ENCODE measurements at regions not wholly inside any gene's neighbourhood (a gene's known extent, or its start where the extent isn't known, plus 50 kb on each side); places are given as distances from the start of the nearest gene placed in this dataset.
"Not testable (repeated sequence)": the region's sequence is repeated elsewhere in the genome, so short reads cannot be mapped to it uniquely, and the experiment has no call there.

DNA sequence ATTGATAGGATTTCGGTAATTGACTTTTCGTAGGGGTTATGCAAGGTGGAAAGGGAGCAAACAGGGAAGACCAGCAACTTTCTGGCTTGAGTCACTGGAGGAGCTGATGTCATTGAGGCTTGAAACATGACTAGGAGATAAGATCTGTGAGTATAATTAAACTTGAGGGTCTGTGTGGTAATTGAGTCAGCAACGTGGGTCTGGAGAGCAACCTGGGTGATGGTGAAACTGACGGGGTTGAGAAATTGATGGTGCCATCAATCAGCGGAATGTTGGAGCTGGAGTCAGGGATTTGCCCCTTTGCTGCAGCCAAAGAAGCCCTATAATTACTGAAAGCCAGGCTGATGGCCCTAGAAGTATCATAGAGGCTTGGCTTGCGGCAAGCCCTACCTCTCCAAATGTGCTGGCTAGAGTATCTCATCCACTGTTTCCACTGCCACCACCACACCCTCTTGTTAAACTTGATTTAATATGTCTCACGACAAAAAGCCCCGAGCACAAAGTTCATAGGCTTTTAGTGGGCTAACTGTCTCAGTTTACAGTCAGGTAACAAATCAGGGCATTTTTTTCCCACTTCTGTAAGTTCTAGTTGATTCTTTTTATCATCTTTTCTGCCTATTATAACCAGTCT, 186.9 kb upstream of the ELAC2 start:
- no peak for DNase-seq

DNA sequence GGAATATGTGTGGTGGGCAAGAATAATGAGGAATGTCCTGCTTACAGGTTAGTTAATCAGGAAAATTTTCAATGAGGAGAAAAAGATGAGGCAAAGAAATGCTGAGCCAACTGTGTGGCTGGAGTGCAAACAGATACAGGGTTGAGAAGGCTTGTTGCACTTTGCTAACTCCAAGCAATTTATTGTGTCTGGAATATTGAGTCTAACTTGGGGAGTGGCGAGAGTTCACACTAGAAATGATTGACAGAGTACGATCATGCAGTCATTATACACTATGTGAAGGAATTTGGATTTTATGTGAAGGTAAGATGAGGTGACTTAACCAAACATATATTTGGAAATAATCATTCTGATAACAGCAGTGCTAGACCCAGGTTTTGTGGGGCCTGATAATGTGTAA, 185.0 kb upstream of the ELAC2 start:
- no peak for DNase-seq

DNA sequence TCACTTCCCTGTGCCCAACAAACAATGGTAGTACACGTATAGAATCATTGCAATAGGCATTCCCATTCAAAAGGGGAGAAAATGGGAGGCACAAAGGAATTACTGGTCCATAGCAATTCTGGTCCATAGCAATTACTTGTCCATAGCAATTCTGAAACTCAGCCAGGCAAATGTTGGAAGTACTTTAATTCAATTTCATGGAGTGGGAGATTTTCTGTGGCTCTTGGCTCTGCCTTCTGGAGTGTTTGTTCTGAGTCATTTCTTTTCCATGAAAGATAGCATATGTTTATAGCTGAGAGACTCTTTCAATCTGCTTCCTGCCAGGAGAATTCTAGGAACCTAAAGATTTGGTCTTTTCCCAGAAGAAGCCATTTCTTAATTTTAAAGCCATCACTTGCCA, 182.8 kb upstream of the ELAC2 start:
- no peak for DNase-seq

DNA sequence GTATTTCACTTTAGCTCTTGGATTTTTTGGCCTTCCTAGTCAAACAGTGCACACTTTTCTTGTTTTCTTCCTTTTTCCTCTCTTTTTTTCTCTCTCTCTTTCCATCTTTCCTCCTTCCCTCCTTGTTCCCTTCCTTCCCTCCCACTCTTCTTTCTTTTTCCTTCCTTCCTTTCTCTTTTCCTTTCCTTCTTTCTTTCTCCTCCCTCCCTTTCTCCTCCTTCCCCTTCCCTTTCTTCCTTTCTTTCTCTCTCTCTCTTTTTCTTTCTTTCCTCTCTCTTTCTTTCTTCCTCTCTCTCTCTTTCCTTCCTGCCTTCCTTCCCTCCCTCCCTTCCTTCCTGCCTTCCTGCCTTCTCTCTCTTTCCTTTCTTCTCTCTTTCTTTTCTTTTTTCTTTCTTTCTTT, 181.6 kb upstream of the ELAC2 start:
- no peak for DNase-seq

DNA sequence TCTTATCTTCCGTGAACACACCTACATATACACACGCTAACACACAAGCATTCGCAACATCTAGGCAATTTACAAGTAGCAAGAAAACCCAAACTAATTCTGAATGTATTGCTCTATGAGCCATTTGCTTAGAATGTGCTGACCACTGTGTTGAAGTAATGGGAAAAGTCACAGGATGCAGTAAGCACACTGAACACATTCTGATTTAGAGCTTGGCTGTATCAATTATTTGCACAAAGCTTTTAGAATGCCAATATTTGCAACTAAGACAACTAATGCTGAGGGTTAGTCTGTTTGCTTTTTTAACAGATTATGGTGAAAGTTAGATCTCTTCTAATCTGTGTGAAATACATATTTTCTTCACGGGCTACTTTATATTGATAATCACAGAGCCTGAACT, 179.8 kb upstream of the ELAC2 start:
- DNase-seq = no peak

DNA sequence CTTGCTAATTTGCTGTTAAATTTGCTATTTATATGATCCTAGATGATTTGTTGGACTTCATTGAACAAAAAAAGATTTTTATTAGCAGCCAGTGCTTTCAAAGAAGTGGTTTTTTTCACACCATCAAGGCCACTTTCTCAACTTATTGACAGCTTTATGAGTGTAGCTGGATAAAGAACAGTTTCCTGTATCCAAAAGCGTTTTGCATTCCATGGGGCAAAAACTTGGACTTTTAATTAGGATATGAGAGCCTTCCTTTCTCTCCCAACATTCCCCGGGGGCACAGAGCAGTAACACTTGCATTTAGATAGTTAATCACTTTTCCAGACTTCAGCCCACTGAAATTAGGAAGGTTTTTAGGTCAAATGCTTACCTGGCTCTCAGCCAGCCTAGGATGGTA, 177.1 kb upstream of the ELAC2 start:
- no peak for DNase-seq

DNA sequence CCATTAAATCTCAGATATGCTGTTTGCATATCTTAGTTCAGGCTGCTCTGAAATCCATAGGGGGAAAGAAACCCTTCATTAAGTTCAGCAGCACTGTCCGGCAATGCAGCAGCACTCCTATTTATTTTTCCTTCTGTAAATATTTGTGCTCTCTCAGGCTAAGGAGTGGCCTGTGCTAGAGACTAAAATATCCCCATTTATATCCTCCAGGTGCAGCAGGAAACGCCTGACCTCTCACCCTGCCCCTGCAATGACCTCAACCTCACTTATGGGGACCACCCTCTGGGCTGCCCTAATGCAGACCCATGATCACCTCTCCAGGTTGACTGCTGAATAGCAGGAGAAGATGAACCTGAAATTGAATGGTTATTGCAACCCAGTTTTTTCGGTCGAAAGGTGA, 165.0 kb upstream of the ELAC2 start:
- peak; percentile 99 for DNase-seq

DNA sequence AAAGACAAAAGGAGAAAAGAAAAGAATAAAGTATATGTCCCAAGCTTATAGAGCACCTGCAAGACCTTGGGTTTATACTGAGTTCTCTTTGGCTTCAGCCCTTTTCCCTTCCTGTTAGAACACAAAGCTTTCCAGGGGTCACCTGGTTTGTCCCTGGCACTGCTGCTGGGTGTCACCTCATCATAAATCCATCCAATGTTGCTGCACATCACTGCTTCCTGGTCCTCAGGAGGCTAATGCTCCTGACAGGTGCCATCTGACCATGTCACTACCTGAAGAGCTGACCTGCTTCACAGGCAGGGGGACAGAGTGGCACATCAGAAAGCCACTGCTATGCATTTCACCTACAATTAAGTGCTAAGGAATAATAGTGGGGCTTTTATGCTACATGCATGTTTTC, 164.6 kb upstream of the ELAC2 start:
- no peak for DNase-seq

DNA sequence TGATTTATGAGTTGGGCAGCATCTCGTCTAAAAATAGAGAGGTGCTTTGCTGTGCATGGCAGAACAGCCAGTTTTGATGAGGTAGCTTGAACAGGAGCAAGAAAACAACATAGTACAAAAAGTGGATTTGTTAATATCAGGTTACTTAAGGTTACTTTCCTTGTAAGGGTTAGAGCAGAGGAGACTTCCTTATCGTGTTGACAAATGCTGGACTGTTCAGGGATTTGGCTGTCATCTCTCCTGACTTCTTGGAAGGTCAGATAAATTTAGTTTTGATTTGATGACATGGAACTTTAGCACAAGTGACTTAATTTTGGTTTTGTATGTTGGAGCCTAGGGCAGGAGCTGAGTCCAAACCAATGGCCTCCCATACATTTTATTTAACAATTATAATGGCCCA, 163.9 kb upstream of the ELAC2 start:
- no peak for DNase-seq

DNA sequence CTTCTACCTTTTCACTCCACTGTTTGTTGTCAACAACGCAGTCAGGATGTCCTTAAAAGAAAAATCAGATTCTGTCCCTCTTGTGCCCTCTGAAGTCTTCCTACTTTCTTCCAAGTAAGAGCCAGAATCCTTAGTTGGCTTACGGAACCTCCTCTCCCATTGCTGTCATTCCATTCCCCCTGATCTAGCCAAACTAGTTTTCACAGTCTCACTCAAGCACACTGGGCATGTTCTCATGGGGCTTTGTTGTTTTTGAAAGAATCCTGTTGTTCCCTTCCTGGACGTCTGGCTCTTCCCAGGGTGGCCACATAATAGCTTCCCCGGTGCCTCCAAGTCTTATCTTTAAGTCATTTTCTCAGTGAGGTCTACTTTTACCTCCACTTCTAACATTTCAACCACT, 158.6 kb upstream of the ELAC2 start:
- no peak for DNase-seq

DNA sequence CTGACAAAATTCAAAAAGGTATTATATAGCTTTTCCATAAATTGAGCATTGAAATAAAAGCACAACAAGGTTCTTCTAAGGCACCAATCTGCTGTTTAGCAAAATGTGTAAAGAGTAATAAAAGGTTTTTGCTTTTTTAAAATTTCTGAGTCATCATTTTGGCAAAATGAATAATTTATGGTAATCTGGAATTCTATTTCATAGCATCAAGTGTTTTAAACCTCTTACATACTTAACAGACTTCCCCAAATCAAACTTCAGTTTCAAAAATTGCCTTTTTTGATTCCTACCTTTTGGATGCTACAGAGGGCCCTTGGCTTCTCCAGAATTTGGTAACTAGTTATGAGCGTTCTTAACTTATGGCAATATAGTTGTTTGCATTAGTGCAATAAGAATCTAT, 154.0 kb upstream of the ELAC2 start:
- no peak for DNase-seq

DNA sequence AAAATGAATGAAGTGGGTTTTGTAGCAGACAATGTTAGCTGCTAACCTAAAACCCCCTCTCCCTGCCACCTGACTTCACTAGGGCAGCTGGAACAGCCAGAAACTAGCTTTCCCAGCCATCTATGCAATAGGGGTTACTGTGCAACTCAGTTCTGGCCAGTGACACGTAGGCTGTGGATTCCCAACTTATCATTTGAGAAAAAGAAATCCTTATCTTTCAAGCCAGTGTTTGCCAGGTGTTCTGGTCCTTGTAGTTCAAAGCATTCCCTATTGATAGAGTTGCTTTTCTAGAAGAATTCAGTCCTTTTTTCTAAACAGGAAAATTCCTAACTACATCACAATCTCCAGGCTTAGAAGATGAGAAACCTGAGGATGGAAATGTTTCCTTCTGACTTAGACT, 144.5 kb upstream of the ELAC2 start:
- DNase-seq = no peak

DNA sequence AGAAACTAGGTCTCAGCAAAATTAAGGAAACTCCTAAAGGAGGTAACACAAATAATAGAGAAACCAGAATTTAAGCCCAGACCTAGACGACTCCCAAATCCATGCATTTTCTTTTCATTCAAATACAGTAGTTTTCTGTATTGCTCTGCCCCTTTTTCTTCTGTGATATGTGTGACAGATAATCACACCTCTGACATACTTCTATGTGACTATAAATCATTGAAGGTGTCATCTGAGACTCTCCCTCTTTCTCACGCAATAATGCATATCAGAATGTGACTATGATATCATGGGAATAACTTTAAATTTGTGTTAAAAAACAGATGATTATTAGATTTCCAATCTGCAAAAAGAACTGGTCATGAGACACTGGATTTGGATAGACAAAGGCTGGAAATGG, 143.0 kb upstream of the ELAC2 start:
- DNase-seq = no peak

DNA sequence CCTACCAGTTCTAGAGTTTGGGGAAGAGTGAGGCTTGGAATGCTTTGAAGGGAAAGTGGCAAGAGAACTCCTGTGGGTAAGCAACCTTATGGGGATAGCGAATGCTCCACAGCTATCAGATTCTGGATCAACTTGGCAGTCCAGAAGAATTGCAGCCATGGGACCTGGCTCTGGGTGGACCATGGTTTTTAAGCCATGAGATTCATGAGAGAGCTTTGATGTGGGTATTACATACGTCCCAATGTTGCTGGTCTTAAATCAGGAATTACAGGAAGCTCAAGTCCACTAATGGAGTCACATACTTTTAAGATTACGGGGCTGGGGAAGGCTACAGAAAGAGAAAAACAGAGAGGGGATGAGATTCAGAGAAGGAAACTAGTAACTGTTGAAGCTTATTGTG, 142.5 kb upstream of the ELAC2 start:
- DNase-seq = no peak

DNA sequence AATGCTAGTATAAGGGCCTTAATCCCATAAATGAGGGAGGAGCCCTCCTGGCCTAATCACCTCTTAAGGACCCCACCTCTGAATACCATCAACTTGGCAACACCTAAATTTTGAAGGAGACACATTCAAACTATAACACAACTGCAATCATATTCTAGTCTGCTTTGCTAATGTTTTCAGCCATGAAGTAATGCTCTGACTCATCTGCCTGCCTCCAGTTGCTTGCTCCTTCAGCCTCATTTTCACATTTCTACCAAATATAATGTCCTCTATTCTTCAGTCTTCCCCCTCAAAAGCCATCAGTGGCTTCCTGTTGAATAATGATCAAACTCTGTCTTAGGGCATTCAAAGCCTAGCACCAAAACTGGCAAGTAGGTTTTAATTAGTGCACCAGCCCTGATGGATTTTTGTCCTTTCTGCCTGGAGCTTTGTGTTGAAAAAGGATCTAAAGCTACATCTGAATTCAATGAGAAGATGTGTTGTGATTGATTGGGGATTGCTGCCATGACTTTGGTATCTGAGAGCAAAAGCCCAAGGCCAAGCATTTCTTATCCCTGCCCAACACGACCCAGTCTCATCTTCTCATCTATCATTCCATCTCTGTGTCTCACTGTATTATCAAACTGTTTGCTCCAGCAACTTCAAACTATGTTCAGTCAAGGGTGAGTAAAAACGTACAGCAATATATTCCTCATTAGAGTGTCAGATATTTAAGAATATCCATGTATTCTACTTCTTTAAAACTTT, 140.8 kb upstream of the ELAC2 start:
- DNase-seq = no peak

DNA sequence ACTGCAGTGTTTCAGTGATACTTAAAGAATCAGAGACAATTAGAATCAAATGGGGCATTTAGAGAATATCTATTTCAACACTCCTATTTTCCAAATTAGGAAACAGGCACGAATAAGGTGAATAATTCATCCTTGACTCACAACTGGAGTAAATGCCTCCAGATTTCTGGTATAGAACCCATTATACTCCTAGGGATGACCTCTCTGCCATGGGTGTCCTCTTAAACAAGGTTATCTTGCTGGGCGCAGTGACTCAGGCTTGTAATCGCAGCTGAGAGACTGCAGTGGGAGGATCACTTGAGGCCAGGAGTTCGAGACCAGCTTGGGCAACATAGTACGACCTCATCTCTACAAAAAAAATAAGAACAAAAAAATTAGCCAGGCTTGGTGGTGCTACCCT, 139.8 kb upstream of the ELAC2 start:
- DNase-seq = no peak

DNA sequence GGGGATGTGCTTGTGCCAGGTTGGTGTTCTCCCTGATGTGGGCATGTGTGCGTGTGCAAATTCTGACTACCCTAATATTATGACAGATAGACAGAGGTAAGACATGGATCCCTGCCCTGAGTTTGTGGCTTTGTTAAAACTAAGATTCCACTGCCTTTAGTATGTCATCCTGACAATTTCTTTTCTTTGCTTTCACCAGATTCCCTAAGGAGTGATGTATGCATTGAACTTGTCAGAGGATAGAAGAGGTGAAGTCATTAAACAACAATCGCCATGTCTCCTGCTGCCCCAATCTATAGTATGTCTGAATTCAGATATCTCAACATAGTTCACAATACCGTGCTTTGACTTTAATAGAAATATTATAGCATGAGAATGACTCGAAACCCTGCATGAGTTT, 137.1 kb upstream of the ELAC2 start:
- DNase-seq = no peak

DNA sequence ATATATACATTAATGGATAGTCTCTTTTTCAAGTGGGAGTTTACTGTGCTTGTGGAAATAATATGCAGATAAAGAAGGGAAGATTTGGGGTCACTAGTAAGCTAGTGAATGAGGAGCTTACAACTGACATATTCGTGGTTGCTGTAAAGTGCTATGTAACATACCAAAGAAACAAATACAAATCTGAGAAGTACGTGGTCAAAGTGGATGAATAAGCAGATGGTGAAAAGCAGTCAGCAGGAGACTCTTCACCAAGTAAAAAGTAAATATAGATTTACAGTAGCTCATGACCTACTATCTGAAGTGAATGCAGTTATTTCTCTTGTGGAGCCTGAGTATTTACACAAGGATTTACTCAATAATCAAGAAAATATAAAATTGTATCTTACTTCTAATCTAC, 136.6 kb upstream of the ELAC2 start:
- DNase-seq = peak; percentile 41

DNA sequence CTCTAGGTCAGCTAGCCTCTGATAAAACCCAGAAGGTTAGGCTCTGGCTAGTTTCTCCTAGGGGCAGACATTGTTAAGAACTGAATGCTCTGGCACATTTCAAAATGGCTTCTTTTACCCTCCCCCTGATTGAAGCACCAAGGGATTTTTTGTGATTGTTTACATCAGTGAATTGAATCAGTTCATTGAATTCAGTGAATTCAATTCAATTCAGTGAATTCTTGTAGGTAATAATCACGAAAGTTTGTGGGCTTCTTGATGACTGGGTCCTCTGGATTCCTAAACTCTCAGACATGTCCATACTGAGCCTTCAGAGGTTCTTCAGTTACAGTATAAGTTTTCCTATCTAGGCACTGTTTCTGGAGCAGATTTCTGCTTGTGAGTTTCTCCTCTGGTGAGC, 135.2 kb upstream of the ELAC2 start:
- no peak for DNase-seq

DNA sequence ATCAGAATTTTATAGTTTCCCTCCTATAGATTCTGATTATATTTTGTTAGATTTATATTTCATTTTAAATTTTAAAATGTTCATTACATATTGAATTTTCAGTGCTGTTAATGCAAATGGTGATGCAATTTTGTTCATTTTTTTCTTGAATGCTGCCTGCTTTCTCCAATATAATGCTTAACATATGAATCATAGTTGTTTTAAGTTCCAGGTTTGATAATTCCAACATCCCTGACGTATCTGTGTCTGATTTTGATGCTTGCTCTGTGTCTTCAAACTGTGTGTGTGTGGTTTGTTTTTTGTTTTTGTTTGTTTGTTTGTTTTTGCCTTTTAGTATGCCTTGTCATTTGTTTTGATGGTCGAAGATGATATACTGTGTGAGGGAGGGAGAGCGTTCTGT, 134.7 kb upstream of the ELAC2 start:
- DNase-seq = no peak

DNA sequence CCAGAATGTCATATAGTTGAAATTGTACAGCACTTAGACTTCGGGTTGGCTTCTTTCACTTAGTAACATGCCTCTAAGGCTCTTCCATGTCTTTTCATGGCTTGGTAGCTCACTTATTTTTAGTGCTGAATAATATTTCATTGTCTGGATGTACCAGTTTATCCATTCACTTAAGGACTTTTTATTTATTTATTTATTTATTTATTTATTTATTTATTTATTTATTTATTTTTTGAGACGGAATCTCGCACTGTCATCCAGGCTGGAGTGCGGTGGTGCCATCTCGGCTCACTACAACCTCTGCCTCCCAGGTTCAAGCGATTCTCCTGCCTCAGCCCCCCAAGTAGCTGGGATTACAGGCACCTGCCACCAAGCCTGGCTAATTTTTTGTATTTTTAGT, 132.9 kb upstream of the ELAC2 start:
- not testable (repeated sequence) for DNase-seq

DNA sequence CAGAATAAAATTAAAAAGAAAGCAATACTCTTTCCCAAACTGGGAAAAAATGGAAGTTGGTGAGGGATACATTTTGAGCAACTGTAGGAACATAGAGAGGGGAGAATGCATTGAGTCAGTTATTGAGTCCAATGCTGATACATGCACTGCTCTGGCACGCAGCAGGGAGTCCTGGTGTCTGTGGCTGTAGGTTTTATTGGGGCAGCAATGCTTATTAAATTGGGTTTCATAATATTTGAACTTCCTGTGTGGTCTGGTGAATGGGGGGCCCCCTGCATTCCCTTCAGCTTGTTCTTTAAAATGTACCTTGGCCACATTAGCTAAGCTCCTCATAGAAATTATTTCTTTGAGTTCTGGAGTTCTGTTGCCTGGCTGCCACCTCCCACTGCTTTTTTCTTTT, 125.2 kb upstream of the ELAC2 start:
- no peak for DNase-seq

DNA sequence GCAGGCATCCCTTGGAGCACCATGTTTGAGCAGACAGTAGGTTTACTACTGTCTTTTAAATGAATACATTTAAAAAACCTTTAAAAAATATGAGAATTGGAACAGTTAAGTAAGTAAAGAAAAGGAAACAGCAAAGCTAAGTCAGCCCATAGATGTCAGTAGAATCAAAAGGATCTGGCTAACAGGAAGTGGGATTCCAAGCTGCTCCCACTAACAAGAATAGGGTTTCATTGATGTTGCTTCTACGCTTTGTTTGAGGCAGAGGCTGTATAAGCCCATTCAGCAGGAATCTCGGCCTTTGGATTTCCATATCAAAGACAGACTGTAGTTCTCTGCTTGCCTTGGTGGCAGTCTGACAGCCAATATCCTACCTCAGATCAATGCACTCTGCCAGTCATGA, 122.9 kb upstream of the ELAC2 start:
- DNase-seq = peak; percentile 72

DNA sequence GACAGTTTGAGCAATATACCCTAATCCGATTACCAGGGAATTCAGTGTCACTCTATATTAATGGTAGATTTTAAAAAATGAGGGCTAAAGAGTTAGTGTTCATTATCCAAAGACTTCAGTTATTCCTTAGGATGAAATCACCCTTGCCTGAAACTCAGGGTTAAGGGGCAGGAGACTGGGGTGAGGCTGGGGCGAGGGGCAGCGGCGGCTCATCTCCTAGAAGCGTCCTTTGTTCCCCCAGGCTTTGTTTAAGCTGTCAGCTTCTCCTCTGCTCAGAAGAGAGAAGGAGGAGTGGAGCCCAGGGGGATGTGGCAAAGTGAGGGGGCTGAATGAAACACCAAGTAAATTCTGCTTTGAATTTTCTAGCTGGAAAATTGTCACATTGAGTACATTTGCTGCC, 117.7 kb upstream of the ELAC2 start:
- DNase-seq = no peak

DNA sequence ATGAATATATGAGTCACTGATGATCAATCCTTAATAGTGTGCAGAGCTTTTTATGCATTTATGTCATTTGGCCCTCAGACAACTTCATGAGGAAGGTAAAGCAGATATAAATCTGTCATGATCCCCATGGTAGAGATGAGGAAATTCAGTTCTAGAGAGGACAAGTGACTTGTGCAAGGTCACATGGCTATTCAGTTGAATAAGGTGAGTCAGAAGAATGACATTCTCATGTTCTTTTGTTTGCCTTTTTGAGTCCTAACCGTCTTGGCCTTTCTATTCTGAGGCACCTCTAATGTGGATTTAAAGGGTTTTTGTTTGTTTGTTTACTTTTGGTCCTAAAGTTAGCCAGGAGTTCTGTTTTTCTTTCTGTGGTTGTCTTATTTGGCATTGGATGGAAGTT, 116.2 kb upstream of the ELAC2 start:
- DNase-seq = no peak

All from NCI-H748 treated with DMSO at 0.1 percent for 48 hours (cell line).